PC-9 (cell line): ENCODE measurements at regions not wholly inside any gene's neighbourhood (a gene's known extent, or its start where the extent isn't known, plus 50 kb on each side); places are given as distances from the start of the nearest gene placed in this dataset.

ENCODE experiments used
- BruUV-seq: library from RNA; stranded (reverse); fragments of 400-500 nt; replicated peaks from 2 replicates; lab custom pipeline; 2021; lab: Mats Ljungman, UMichigan
- CTCF ChIA-PET: fragments of 300-600 bp; sonication (Branson Sonifier 250); formaldehyde crosslinking; loops from one replicate; lab custom pipeline; 2022; ENCODE audit warnings: antibody characterized with exemption; lab: Charles Lee
- POLR2A ChIA-PET: fragments of 300-600 bp; sonication (Branson Sonifier 250); formaldehyde crosslinking; loops from one replicate; lab custom pipeline; 2022; ENCODE audit warnings: antibody characterized with exemption; ENCODE audit not compliant: unreplicated experiment; lab: Charles Lee
- DNase-seq, 2 experiments: peaks; one replicate each; pipeline versions ENCODE4 v3.0.0 to v3.0.0-alpha.2; 2015 to 2022; ENCODE audit warnings: mixed read lengths in 1 of 2
- H2AFZ ChIP-seq: fragments of 200-600 bp; sonication (generic); 2 replicates; pipeline ENCODE4 v1.8.1; 2017; ENCODE audit warnings: antibody characterized with exemption
- H3F3A ChIP-seq: fragments of 200-600 bp; sonication (generic); 2 replicates; pipeline ENCODE4 v1.8.1; 2017; ENCODE audit warnings: antibody characterized with exemption, mild to moderate bottlenecking, low read depth; ENCODE audit not compliant: insufficient read depth
- H3K27ac ChIP-seq: fragments of 200-600 bp; sonication (generic); 2 replicates; pipeline ENCODE4 v1.6.1; 2016; ENCODE audit warnings: mixed run types
- H3K27me3 ChIP-seq: fragments of 200-600 bp; sonication (generic); 2 replicates; pipeline ENCODE4 v1.6.1; 2016; ENCODE audit warnings: low read depth, mixed run types; ENCODE audit not compliant: insufficient read depth
- H3K36me3 ChIP-seq: fragments of 200-600 bp; sonication (generic); 2 replicates; pipeline ENCODE4 v1.6.1; 2016; ENCODE audit warnings: low read depth, mixed run types
- H3K4me1 ChIP-seq: fragments of 200-600 bp; sonication (generic); replicated peaks from 2 replicates; pipeline ENCODE4 v1.6.1; 2016; ENCODE audit warnings: mixed run types; ENCODE audit not compliant: insufficient read depth
- H3K4me2 ChIP-seq: fragments of 200-600 bp; sonication (generic); 2 replicates; pipeline ENCODE4 v1.6.1; 2017; ENCODE audit warnings: mixed run types
- H3K4me3 ChIP-seq: fragments of 200-600 bp; sonication (generic); 2 replicates; pipeline ENCODE4 v1.6.1; 2016; ENCODE audit warnings: mixed run types
- H3K79me2 ChIP-seq: fragments of 200-600 bp; sonication (generic); 2 replicates; pipeline ENCODE4 v1.6.1; 2017; ENCODE audit warnings: low read depth, mixed run types
- H3K9me2 ChIP-seq: fragments of 200-600 bp; sonication (generic); 2 replicates; pipeline ENCODE4 v1.8.1; 2017; ENCODE audit warnings: mild to moderate bottlenecking; ENCODE audit not compliant: insufficient read depth
- H3K9me3 ChIP-seq: fragments of 200-600 bp; sonication (generic); 2 replicates; pipeline ENCODE4 v1.8.1; 2016; ENCODE audit warnings: low read depth; ENCODE audit not compliant: insufficient read depth
- H4K20me1 ChIP-seq: fragments of 200-600 bp; sonication (generic); 2 replicates; pipeline ENCODE4 v1.8.1; 2017; ENCODE audit not compliant: insufficient read depth
- EZH2 ChIP-seq: fragments of 200-600 bp; sonication (generic); IDR thresholded peaks from 2 replicates; pipeline ENCODE4 v1.8.0; 2017; ENCODE audit warnings: antibody characterized with exemption, low read depth
- intact Hi-C: fragments of 100-400 bp; cut with micrococcal nuclease; formaldehyde crosslinking; loops from one replicate; pipeline ENCODE4 v1.10.0; 2022; ENCODE audit not compliant: unreplicated experiment
- TF ChIP-seq, protein P1 (sequence below): fragments of 200-600 bp; sonication (generic); conservative IDR thresholded peaks from 2 replicates; pipeline ENCODE4 v1.6.1; 2017; ENCODE audit warnings: mixed run types, antibody characterized with exemption, mild to moderate bottlenecking, moderate library complexity

DNA sequence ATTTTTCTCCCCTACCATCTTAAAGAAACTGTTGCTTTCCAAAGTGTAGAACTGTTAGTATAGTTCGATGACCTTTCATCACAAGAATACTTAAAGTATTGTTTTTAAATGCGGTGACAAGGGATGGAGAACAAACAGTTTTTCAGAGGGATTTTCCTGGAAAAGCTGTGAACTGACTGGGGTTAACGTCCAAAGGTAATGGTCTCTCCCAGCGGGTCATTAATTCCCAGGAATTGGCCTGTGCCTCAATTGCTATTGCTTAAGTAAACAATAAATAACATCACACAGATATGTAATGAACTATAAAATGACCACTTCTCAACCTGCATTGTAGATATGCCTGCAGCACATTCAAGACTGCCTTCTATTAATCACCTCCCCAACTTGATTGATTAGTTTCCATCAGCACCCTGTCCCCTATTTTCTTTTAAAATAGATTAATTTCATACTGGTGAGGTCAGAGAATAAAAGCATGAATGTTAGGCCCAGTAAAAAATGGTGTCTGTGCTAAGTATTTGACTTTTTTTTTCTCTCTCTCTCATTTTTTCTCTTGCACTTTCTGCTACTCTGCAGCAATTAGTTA, 268.2 kb downstream of the SAMD5 start:
- H3K9me3 ChIP-seq = no peaks in the 10 kb centered on the region
- no peaks in the 10 kb centered on the region for H3K79me2 ChIP-seq
- intact Hi-C loops = no loop called here
- H3K36me3 ChIP-seq = no peaks in the 10 kb centered on the region
- H3K4me1 ChIP-seq = no peaks in the 10 kb centered on the region
- no peak for DNase-seq
- ChIA-PET CTCF (no interaction called here), POLR2A (no interaction called here)
- H3F3A ChIP-seq = no peaks in the 10 kb centered on the region
- H4K20me1 ChIP-seq = no peaks in the 10 kb centered on the region
- no peak overlapping the region for H3K4me2 ChIP-seq
- H2AFZ ChIP-seq = no peak overlapping the region
- no peak overlapping the region for H3K27ac ChIP-seq
- no peak overlapping the region for H3K4me3 ChIP-seq
- no peaks in the 10 kb centered on the region for H3K27me3 ChIP-seq
- no TSS peak for BruUV-seq
- no peaks in the 10 kb centered on the region for H3K9me2 ChIP-seq
- no peak for TF ChIP-seq EZH2
- TF ChIP-seq, protein P1, sequence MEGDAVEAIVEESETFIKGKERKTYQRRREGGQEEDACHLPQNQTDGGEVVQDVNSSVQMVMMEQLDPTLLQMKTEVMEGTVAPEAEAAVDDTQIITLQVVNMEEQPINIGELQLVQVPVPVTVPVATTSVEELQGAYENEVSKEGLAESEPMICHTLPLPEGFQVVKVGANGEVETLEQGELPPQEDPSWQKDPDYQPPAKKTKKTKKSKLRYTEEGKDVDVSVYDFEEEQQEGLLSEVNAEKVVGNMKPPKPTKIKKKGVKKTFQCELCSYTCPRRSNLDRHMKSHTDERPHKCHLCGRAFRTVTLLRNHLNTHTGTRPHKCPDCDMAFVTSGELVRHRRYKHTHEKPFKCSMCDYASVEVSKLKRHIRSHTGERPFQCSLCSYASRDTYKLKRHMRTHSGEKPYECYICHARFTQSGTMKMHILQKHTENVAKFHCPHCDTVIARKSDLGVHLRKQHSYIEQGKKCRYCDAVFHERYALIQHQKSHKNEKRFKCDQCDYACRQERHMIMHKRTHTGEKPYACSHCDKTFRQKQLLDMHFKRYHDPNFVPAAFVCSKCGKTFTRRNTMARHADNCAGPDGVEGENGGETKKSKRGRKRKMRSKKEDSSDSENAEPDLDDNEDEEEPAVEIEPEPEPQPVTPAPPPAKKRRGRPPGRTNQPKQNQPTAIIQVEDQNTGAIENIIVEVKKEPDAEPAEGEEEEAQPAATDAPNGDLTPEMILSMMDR = no peak

DNA sequence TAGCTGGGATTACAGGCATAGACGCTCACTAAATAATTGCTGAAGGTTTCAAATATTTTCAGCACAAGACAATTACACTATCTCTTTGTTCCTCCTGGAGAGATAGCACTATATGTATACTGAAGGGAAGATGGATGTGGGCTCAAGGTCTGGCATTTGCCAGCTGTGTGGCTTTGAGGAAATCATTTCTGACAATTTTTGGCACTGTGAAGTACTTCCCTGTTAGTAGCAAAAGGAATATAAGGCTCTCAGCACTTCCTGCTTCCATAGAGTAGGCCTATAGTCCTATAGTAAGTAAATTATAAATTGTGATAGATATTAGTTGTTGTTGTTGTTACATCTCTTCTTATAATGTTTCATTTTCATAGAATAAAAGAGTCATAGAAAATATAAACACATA, 271.1 kb downstream of the SAMD5 start:
- no peak overlapping the region for H3K4me2 ChIP-seq
- H3F3A ChIP-seq = no peaks in the 10 kb centered on the region
- POLR2A ChIA-PET = no interaction called here
- H2AFZ ChIP-seq = no peak overlapping the region
- intact Hi-C loops = no loop called here
- H3K4me3 ChIP-seq = no peak overlapping the region
- H3K27ac ChIP-seq = no peak overlapping the region
- H3K9me2 ChIP-seq = no peaks in the 10 kb centered on the region
- H4K20me1 ChIP-seq = no peaks in the 10 kb centered on the region
- CTCF ChIA-PET = no interaction called here
- TF ChIP-seq, protein P1 = no peak
- TF ChIP-seq EZH2 = no peak
- DNase-seq = no peak
- H3K4me1 ChIP-seq = no peaks in the 10 kb centered on the region
- H3K9me3 ChIP-seq = no peaks in the 10 kb centered on the region
- no TSS peak for BruUV-seq
- no peaks in the 10 kb centered on the region for H3K36me3 ChIP-seq
- H3K79me2 ChIP-seq = no peaks in the 10 kb centered on the region
- H3K27me3 ChIP-seq = no peaks in the 10 kb centered on the region

DNA sequence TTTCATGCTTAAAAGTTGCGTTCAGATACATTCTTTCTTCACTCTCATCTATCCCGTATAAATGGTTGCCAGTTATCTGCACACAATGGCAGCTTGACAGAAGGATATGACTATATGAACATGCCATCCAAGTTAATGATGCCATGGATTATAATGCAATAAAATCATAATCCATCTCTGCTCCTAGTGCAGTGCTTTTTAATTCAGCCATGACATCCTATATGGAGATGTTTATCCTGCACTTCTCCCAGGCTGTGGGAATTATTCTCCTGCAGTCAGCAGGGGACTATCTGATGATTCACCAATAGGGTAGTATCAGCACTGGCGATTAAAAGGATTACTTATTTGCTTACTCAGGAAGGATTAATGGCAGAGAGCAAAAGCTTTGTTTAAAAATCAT, 273.8 kb downstream of the SAMD5 start:
- DNase-seq = no peak
- Histone ChIP-seq H4K20me1 (no peaks in the 10 kb centered on the region; the same call in 1 of the 2 replicates), H3K4me1 (no peaks in the 10 kb centered on the region), H3K79me2 (no peaks in the 10 kb centered on the region), H3K27ac (no peak overlapping the region), H3K4me3 (no peak overlapping the region), H3K4me2 (no peak overlapping the region), H2AFZ (no peak overlapping the region), H3K27me3 (no peaks in the 10 kb centered on the region), H3K36me3 (no peaks in the 10 kb centered on the region), H3K9me3 (no peaks in the 10 kb centered on the region), H3F3A (0 out of 2 replicates have a peak, but pooled peaks cover 3% of the 10 kb centered on the region), H3K9me2 (no peaks in the 10 kb centered on the region)
- no TSS peak for BruUV-seq
- no peak for TF ChIP-seq EZH2
- TF ChIP-seq, protein P1 = no peak
- ChIA-PET CTCF (no interaction called here), POLR2A (interaction anchor here (0.7 kb wide), 1 partner anchor 46 kb away, joined by 4 read pairs; no protein-coding TSS in a partner anchor)
- intact Hi-C loops = no loop called here
